ENCODE measurements at regions not wholly inside any gene's neighbourhood (a gene's known extent, or its start where the extent isn't known, plus 50 kb on each side); places are given as distances from the start of the nearest gene placed in this dataset.
"Not testable (repeated sequence)": the region's sequence is repeated elsewhere in the genome, so short reads cannot be mapped to it uniquely, and the experiment has no call there.

DNA sequence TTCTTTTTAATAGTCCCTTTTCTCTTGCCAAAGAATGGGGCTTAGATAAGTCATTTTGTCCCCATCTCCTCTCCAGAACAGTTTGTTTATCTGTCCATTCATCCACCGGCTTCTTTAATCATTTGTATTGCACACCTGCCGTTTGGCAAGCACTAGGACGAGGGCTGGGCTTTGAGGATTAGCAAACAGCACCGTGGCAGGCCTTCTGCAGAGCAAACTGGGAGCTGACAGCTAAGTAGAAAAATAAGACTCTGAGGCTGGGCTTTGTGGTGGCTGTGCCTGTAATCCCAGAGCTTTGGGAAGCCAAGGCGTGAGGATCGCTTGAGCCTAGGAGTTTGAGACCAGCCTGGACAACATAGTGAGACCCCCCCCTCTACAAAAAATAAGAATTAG, 214.2 kb upstream of the ZNF469 start:
- TF ChIP-seq, protein P1, sequence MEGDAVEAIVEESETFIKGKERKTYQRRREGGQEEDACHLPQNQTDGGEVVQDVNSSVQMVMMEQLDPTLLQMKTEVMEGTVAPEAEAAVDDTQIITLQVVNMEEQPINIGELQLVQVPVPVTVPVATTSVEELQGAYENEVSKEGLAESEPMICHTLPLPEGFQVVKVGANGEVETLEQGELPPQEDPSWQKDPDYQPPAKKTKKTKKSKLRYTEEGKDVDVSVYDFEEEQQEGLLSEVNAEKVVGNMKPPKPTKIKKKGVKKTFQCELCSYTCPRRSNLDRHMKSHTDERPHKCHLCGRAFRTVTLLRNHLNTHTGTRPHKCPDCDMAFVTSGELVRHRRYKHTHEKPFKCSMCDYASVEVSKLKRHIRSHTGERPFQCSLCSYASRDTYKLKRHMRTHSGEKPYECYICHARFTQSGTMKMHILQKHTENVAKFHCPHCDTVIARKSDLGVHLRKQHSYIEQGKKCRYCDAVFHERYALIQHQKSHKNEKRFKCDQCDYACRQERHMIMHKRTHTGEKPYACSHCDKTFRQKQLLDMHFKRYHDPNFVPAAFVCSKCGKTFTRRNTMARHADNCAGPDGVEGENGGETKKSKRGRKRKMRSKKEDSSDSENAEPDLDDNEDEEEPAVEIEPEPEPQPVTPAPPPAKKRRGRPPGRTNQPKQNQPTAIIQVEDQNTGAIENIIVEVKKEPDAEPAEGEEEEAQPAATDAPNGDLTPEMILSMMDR (conservative IDR thresholded peaks at IDR 0.05; ENCODE audit: low read depth in 2 of 2), result not testable (repeated sequence)
- TF ChIP-seq, protein P2, sequence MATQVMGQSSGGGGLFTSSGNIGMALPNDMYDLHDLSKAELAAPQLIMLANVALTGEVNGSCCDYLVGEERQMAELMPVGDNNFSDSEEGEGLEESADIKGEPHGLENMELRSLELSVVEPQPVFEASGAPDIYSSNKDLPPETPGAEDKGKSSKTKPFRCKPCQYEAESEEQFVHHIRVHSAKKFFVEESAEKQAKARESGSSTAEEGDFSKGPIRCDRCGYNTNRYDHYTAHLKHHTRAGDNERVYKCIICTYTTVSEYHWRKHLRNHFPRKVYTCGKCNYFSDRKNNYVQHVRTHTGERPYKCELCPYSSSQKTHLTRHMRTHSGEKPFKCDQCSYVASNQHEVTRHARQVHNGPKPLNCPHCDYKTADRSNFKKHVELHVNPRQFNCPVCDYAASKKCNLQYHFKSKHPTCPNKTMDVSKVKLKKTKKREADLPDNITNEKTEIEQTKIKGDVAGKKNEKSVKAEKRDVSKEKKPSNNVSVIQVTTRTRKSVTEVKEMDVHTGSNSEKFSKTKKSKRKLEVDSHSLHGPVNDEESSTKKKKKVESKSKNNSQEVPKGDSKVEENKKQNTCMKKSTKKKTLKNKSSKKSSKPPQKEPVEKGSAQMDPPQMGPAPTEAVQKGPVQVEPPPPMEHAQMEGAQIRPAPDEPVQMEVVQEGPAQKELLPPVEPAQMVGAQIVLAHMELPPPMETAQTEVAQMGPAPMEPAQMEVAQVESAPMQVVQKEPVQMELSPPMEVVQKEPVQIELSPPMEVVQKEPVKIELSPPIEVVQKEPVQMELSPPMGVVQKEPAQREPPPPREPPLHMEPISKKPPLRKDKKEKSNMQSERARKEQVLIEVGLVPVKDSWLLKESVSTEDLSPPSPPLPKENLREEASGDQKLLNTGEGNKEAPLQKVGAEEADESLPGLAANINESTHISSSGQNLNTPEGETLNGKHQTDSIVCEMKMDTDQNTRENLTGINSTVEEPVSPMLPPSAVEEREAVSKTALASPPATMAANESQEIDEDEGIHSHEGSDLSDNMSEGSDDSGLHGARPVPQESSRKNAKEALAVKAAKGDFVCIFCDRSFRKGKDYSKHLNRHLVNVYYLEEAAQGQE (IDR thresholded peaks at IDR 0.05; ENCODE audit: unreplicated experiment), result not testable (repeated sequence)
- not testable (repeated sequence) for TF ChIP-seq EZH2phosphoT487 (IDR thresholded peaks at IDR 0.05; ENCODE audit: unreplicated experiment); EZH2 (IDR thresholded peaks at IDR 0.05; ENCODE audit: low read depth, unreplicated experiment); POLR2AphosphoS5 (IDR thresholded peaks at IDR 0.05; ENCODE audit: low read depth); STAT1 (IDR thresholded peaks at IDR 0.05; ENCODE audit: unreplicated experiment)
- TF ChIP-seq, protein P3, sequence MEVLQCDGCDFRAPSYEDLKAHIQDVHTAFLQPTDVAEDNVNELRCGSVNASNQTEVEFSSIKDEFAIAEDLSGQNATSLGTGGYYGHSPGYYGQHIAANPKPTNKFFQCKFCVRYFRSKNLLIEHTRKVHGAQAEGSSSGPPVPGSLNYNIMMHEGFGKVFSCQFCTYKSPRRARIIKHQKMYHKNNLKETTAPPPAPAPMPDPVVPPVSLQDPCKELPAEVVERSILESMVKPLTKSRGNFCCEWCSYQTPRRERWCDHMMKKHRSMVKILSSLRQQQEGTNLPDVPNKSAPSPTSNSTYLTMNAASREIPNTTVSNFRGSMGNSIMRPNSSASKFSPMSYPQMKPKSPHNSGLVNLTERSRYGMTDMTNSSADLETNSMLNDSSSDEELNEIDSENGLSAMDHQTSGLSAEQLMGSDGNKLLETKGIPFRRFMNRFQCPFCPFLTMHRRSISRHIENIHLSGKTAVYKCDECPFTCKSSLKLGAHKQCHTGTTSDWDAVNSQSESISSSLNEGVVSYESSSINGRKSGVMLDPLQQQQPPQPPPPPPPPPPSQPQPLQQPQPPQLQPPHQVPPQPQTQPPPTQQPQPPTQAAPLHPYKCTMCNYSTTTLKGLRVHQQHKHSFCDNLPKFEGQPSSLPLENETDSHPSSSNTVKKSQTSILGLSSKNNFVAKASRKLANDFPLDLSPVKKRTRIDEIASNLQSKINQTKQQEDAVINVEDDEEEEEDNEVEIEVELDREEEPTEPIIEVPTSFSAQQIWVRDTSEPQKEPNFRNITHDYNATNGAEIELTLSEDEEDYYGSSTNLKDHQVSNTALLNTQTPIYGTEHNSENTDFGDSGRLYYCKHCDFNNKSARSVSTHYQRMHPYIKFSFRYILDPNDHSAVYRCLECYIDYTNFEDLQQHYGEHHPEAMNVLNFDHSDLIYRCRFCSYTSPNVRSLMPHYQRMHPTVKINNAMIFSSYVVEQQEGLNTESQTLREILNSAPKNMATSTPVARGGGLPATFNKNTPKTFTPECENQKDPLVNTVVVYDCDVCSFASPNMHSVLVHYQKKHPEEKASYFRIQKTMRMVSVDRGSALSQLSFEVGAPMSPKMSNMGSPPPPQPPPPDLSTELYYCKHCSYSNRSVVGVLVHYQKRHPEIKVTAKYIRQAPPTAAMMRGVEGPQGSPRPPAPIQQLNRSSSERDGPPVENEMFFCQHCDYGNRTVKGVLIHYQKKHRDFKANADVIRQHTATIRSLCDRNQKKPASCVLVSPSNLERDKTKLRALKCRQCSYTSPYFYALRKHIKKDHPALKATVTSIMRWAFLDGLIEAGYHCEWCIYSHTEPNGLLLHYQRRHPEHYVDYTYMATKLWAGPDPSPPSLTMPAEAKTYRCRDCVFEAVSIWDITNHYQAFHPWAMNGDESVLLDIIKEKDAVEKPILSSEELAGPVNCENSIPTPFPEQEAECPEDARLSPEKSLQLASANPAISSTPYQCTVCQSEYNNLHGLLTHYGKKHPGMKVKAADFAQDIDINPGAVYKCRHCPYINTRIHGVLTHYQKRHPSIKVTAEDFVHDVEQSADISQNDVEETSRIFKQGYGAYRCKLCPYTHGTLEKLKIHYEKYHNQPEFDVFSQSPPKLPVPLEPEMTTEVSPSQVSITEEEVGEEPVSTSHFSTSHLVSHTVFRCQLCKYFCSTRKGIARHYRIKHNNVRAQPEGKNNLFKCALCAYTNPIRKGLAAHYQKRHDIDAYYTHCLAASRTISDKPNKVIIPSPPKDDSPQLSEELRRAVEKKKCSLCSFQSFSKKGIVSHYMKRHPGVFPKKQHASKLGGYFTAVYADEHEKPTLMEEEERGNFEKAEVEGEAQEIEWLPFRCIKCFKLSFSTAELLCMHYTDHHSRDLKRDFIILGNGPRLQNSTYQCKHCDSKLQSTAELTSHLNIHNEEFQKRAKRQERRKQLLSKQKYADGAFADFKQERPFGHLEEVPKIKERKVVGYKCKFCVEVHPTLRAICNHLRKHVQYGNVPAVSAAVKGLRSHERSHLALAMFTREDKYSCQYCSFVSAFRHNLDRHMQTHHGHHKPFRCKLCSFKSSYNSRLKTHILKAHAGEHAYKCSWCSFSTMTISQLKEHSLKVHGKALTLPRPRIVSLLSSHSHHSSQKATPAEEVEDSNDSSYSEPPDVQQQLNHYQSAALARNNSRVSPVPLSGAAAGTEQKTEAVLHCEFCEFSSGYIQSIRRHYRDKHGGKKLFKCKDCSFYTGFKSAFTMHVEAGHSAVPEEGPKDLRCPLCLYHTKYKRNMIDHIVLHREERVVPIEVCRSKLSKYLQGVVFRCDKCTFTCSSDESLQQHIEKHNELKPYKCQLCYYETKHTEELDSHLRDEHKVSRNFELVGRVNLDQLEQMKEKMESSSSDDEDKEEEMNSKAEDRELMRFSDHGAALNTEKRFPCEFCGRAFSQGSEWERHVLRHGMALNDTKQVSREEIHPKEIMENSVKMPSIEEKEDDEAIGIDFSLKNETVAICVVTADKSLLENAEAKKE (CRISPR knock-in tag; IDR thresholded peaks at IDR 0.05), result not testable (repeated sequence)
